Neutrophil (primary cell): ENCODE measurements at regions not wholly inside any gene's neighbourhood (a gene's known extent, or its start where the extent isn't known, plus 50 kb on each side); places are given as distances from the start of the nearest gene placed in this dataset.
"Not testable (repeated sequence)": the region's sequence is repeated elsewhere in the genome, so short reads cannot be mapped to it uniquely, and the experiment has no call there.

Experiments
- H3K27ac ChIP-seq: fragments of 200-600 bp; sonication (generic); 2 replicates; pipeline ENCODE4 v1.5.1; 2016; ENCODE audit warnings: mild to moderate bottlenecking, moderate library complexity
- H3K27me3 ChIP-seq: fragments of 200-600 bp; sonication (generic); 2 replicates; pipeline ENCODE4 v1.6.0; 2016; ENCODE audit warnings: mild to moderate bottlenecking
- H3K36me3 ChIP-seq: fragments of 200-600 bp; sonication (generic); 2 replicates; pipeline ENCODE4 v1.5.1; 2017
- H3K4me1 ChIP-seq, 2 experiments: fragments of 200-600 bp in 1 of 2; sonication (generic) in 1 of 2; 1 replicate in 1 of 2; 2 replicates in 1 of 2; pipeline versions ENCODE4 v1.5.1 to v1.6.1; 2013 to 2016; ENCODE audit warnings: low read depth in 1 of 2, low read length in 1 of 2, mild to moderate bottlenecking in 1 of 2, moderate library complexity in 1 of 2; ENCODE audit not compliant: control insufficient read depth in 1 of 2, insufficient read depth in 1 of 2
- H3K4me3 ChIP-seq, 2 experiments: fragments of 200-600 bp in 1 of 2; sonication (generic) in 1 of 2; 1 replicate in 1 of 2; 2 replicates in 1 of 2; pipeline ENCODE4 v1.5.1; 2013 to 2016; ENCODE audit warnings: low read depth in 1 of 2, low read length in 1 of 2, mild to moderate bottlenecking in 1 of 2, moderate library complexity in 1 of 2
- H3K9me3 ChIP-seq: fragments of 200-600 bp; sonication (generic); 2 replicates; pipeline ENCODE4 v1.5.1; 2016
- CTCF ChIP-seq: fragments of 200-600 bp; sonication (generic); IDR thresholded peaks from 2 replicates; pipeline ENCODE4 v1.5.1; 2016; ENCODE audit warnings: antibody characterized with exemption

- H3K4me3 ChIP-seq: no peak overlapping the region
- no peaks in the 10 kb centered on the region for H3K4me1 ChIP-seq
- H3K36me3 ChIP-seq: no peaks in the 10 kb centered on the region
- TF ChIP-seq CTCF: no peak
- H3K27ac ChIP-seq: no peak overlapping the region
- H3K27me3 ChIP-seq: peaks cover 12% of the 10 kb centered on the region
- no peaks in the 10 kb centered on the region for H3K9me3 ChIP-seq
Observed at GRCh38 chr4:173991814-173992213, 291.7 kb downstream of the FBXO8 start.

GRCh38 chr4:173991316-173991715, 292.2 kb downstream of the FBXO8 start:
- Histone ChIP-seq H3K4me1 (no peaks in the 10 kb centered on the region), H3K27me3 (peaks cover 12% of the 10 kb centered on the region), H3K9me3 (no peaks in the 10 kb centered on the region), H3K36me3 (no peaks in the 10 kb centered on the region), H3K4me3 (no peak overlapping the region), H3K27ac (no peak overlapping the region)
- TF ChIP-seq CTCF: no peak

- Histone ChIP-seq H3K27ac (no peak overlapping the region), H3K4me1 (no peaks in the 10 kb centered on the region), H3K9me3 (no peaks in the 10 kb centered on the region), H3K27me3 (peaks cover 12% of the 10 kb centered on the region), H3K36me3 (no peaks in the 10 kb centered on the region), H3K4me3 (no peak overlapping the region)
- TF ChIP-seq CTCF: no peak
Observed at GRCh38 chr4:173990869-173991210, 292.6 kb downstream of the FBXO8 start.

- no peaks in the 10 kb centered on the region for H3K4me1 ChIP-seq
- H3K27me3 ChIP-seq: peaks cover 12% of the 10 kb centered on the region
- H3K36me3 ChIP-seq: no peaks in the 10 kb centered on the region
- no peaks in the 10 kb centered on the region for H3K9me3 ChIP-seq
- no peak overlapping the region for H3K27ac ChIP-seq
- no peak overlapping the region for H3K4me3 ChIP-seq
- no peak for TF ChIP-seq CTCF
Observed at GRCh38 chr4:173990126-173990868, 293.2 kb downstream of the FBXO8 start.

GRCh38 chr4:173963523-173963922, 319.9 kb downstream of the FBXO8 start:
- not testable (repeated sequence) for H3K27me3 ChIP-seq, H3K36me3 ChIP-seq, H3K4me3 ChIP-seq, H3K4me1 ChIP-seq, H3K27ac ChIP-seq, H3K9me3 ChIP-seq

GRCh38 chr4:173960398-173960797, 323.1 kb downstream of the FBXO8 start:
- no peaks in the 10 kb centered on the region for H3K9me3 ChIP-seq
- TF ChIP-seq CTCF: no peak
- no peak overlapping the region for H3K4me3 ChIP-seq
- H3K27ac ChIP-seq: no peak overlapping the region
- H3K27me3 ChIP-seq: no peaks in the 10 kb centered on the region
- H3K4me1 ChIP-seq: no peaks in the 10 kb centered on the region
- H3K36me3 ChIP-seq: no peaks in the 10 kb centered on the region
